GM18520 (cell line): ENCODE measurements at regions not wholly inside any gene's neighbourhood (a gene's known extent, or its start where the extent isn't known, plus 50 kb on each side); places are given as distances from the start of the nearest gene placed in this dataset.
"Not testable (repeated sequence)": the region's sequence is repeated elsewhere in the genome, so short reads cannot be mapped to it uniquely, and the experiment has no call there.

Experiments used
- ATAC-seq: cut with Tn5 transposase; IDR thresholded peaks from one replicate; pipeline ENCODE4 v1.9.1; 2021; ENCODE audit not compliant: unreplicated experiment

GRCh38 chr2:156769802-156770201, 333.6 kb downstream of the GPD2 start:
- no peak for ATAC-seq

DNA sequence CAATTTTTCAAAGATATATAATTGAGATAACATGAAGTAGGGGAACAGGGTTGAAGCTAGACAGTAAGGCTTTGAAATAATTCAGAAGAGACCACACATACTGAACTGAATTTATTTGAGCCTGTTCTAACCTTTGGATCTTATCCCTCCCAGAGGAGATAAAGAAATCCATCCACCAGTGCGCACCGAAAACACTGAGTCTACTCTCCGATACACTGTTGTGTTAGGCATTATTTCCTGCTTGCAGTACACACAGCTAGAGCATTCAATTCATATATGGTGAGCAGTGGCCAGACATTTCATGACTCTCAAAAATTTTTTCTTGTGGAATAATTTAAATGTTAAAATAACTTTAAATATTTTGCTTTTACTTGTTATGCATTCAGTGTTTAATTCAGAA, 342.7 kb downstream of the GPD2 start:
- no peak for ATAC-seq

DNA sequence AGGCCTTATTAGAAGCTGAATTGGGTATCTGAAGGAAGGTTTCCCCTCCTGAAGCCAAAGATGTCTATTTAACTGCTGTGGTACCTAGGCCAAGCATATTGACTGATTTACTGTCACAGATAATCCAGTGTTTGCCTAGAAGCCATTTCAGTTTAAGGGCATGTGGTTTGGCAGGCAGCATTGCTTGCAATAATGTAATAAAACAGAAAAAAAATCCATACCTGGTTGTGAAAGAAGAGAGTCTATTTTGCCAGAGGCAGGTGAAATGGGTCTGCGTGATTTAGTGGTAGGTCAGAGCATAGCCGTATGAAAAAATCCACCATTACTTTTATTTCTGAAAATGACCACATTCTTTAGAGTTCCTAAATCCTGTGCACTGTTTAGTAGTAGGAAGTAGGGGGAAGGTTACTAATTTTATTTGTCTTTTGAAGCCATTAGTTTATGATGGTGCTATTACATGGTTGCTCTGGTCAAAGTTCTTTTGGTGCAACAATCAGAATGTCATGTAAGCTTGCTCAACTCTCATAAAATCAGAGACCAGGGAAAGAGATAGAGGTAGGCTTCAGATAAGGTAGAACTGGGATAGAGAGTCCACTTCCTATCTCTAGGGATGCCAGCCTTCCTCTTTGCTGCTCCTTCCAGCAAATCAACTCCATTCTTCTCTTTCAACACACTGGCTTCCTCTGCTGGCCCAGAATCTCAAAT, 343.4 kb downstream of the GPD2 start:
- ATAC-seq: no peak

DNA sequence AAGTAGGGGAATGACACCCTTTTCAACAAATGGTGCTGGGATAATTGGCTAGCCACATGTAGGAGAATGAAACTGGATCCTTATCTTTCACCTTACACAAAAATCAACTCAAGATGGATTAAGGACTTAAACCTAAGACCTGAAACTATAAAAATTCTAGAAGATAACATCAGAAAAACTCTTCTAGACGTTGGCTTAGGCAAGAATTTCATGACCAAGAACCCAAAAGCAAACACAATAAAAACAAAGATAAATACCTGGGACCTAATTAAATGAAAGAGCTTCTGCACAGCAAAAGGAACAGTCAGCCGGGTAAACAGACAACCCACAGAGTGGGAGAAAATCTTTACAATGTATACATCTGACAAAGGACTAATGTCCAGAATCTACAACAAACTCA, 345.5 kb downstream of the GPD2 start:
- not testable (repeated sequence) for ATAC-seq

DNA sequence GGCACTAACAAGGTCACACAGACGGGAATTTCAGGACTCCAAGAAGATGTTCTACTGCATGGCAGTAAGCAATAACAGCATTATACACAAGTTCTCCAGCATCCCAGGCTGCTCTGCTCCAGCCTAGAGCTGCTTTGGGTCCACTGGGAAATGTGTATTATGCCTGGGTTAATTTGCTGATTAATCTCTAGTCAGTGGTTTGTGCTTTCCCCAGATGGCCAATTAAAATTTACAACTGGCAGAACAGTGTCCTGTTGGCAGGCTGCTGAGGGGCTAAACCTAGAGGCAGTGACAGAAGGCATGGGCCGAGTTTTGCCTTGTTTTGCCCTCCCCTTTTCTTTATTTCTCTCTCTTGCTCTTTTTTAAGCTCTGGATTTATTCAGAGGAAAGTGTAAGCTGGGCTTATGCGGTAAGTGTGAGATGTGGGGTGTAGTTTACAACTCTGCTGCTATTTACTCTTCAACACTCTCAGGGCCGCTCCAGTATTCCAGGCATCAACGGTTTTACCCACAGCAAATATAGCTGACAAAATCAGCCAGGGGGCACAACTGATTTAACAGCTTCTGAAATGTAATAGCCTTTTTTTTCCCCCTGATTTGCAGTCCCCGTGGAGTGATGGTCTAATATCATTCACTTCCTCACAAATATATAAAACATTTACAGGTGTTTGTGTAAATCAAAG, 348.0 kb downstream of the GPD2 start:
- no peak for ATAC-seq

GRCh38 chr2:156787517-156787916, 351.3 kb downstream of the GPD2 start:
- ATAC-seq: no peak

- ATAC-seq: no peak
These were observed 354.3 kb downstream of the GPD2 start for GRCh38 chr2:156790343-156791037.

DNA sequence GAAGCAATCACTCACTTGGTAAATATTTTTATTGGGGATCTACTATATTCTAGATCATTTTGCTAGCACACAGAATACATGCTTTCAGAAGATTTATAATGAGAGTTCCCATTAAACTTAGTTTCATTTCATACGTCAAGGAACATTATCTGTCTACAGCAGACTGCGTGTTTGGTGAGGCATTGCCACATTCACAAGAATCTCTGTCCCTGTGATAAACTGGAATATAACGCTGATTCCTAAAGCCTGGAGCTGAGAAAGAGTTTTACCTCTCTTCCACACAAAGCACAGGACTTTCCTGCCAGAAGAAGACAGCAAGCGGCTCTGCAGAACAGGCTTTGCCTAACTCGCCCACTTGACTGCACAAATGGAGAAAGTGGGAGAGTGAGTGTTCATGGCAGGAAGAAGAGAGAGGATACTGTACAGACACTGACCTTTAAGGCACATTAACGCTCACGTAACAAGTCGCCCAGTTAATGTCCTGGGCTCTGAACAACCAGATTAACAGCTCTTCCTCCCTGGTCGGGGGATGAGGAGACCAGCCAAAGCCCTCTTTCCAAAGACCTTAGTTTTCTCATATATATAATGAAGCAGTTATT, 356.2 kb downstream of the GPD2 start:
- no peak for ATAC-seq

GRCh38 chr2:156797832-156798231, 361.7 kb downstream of the GPD2 start:
- no peak for ATAC-seq

DNA sequence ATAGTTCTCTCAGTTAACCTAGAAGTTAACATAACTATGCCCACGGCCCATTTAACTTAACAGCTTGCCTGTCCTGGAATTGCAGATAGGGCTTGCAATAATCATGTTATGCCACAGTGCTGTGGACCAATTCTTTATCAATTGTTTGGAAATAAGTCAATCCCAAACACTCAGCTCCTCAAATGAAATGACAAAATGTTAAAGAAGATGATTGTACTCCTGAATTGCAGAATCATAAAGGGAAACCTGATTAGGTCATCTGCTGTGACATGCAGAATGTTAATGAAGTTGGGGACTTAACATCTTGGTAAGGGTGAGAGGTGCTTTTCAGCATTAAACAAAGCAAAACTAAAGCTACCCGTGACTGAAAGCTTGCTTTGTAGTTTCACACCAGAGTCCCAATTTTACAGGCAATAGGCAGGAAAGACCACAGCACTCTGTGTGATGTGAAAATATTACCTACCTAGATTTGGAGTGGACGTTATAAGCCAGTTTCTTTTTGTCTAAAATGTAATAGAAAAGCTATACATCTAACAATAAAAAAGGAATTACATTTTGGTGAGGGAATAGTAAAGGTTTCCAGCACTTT, 364.0 kb downstream of the GPD2 start:
- peak; percentile 90 for ATAC-seq

- ATAC-seq: no peak
These were observed 364.7 kb downstream of the GPD2 start for GRCh38 chr2:156800781-156801361.

- ATAC-seq: no peak
These were observed 367.1 kb downstream of the GPD2 start for GRCh38 chr2:156803243-156803642.

- no peak for ATAC-seq
These were observed 367.8 kb downstream of the GPD2 start for GRCh38 chr2:156803967-156804366.

- ATAC-seq: no peak
These were observed 373.9 kb downstream of the GPD2 start for GRCh38 chr2:156810094-156810493.

DNA sequence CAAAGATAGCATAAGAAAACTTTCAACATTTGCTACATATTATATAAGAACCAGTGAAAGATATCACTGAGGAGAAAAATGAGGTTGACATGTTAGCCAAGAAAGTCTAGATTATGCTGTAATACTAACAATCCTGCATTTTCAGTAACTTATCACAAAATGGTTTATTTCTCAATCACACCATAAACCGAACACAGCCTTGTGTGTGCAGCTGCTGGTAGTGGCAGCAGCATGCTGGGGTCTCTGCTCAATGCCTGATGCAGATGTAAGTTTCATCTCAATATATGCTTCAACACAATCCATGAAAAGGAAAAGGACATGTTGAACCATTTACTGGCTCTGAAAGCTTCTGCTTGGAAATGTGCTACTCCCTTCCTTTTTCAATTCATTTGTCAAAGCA, 376.3 kb downstream of the GPD2 start:
- ATAC-seq: no peak

DNA sequence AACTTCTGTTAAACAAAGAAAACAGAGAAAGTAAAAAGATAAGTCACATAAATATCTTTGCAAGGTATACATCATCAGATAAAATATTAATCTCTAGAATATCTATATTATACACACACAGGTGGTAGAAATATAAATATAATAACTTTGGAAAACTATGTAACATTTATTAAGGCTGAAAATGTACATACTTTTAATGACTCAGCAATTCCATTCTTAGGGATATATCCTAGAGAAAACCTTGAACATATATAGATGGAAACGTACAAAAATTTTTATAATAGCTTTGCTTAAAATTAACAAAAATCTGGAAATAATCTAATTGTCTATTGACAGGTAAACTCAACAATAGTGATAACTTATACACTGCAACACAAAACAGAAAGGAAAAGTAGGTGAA, 381.3 kb downstream of the GPD2 start:
- no peak for ATAC-seq

DNA sequence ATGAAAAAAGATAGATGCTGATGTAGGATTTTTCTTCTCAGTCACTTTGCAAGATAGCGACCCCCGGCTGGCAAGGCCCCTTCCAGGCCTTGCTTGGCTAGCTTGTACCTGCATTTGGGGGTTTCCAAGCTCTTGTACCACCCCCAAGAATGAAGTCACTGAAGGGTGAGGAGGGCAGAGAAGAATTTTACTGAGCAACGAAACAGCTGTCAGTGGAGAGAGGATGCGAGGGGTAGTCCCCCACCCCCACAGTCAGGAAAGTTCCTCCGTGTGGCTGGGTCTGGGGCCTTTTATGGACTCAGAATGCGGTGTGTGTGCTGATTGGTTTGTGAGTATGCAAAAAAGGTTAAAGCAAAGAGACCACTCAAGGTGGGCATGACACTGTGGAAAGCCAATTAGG, 382.0 kb downstream of the GPD2 start:
- no peak for ATAC-seq

- no peak for ATAC-seq
These were observed 382.8 kb downstream of the GPD2 start for GRCh38 chr2:156818944-156819343.

DNA sequence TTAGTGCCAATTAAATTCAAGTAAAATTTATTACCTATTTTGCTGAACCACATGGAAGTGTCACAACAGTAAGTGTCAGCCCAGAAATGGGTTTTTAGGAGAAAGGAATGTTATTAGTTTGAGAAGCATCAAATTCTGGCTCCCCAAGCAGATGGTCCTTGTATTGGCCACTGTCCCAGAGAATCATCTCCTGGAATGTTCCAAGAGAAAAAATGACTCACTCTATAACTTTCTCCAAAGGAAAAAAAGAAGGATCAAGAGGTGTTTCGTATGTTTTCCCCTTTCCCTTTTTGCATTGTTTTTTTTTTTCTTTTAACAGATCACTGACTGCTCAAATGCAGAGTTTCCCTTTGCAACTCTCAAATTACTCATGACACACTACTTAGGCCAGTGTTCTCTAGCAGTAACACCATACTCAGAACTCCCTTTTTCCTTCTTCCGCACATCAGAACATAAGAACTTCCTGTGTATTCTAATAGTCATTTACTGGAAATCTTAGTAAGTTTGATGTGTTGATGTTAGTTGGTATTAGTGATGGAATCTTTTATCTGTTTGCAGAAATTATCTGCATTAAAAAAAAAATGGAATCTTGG, 390.3 kb downstream of the GPD2 start:
- no peak for ATAC-seq

GRCh38 chr2:156834431-156834830, 398.3 kb downstream of the GPD2 start:
- no peak for ATAC-seq
